AG09319 (cell line): ENCODE measurements at regions not wholly inside any gene's neighbourhood (a gene's known extent, or its start where the extent isn't known, plus 50 kb on each side); places are given as distances from the start of the nearest gene placed in this dataset.

Experiments
- DNase-seq: peaks from one replicate; pipeline ENCODE4 v3.0.0-alpha.2; 2010; ENCODE audit warnings: low read depth; ENCODE audit errors: extremely low read depth
- CTCF ChIP-seq: IDR thresholded peaks from 2 replicates; pipeline ENCODE4 v1.5.1; 2011; ENCODE audit warnings: low read depth, mild to moderate bottlenecking, inconsistent platforms, low read length, moderate library complexity

- TF ChIP-seq CTCF = no peak
- DNase-seq = no peak
These were observed 310.0 kb upstream of the GATB start for GRCh38 chr4:152070854-152071253.

GRCh38 chr4:152068866-152069265 lies 308.1 kb upstream of the GATB start:
- no peak for DNase-seq
- no peak for TF ChIP-seq CTCF

GRCh38 chr4:152065545-152065944 lies 304.7 kb upstream of the GATB start:
- no peak for DNase-seq
- no peak for TF ChIP-seq CTCF

GRCh38 chr4:152064753-152065152 lies 303.9 kb upstream of the GATB start:
- DNase-seq = no peak
- TF ChIP-seq CTCF = no peak

GRCh38 chr4:152064282-152064681 lies 303.5 kb upstream of the GATB start:
- TF ChIP-seq CTCF = no peak
- DNase-seq = no peak

GRCh38 chr4:152063621-152064240 lies 302.9 kb upstream of the GATB start:
- DNase-seq = no peak
- TF ChIP-seq CTCF = no peak

- TF ChIP-seq CTCF = no peak
- no peak for DNase-seq
These were observed 302.3 kb upstream of the GATB start for GRCh38 chr4:152062936-152063620.
